K562 (cell line): ENCODE measurements at regions not wholly inside any gene's neighbourhood (a gene's known extent, or its start where the extent isn't known, plus 50 kb on each side); places are given as distances from the start of the nearest gene placed in this dataset.

Experiments used
- ATAC-seq: fragments of 200-7000 bp; cut with Tn5 transposase; 3 replicates; pipeline ENCODE4 v1.9.1; 2020; ENCODE audit warnings: moderate library complexity
- BruUV-seq: library from RNA; stranded (reverse); fragments of 400-500 nt; replicated peaks from 2 replicates; lab custom pipeline; 2021; lab: Mats Ljungman, UMichigan
- CTCF ChIA-PET: fragments of 300-600 bp; formaldehyde crosslinking; extraction: SDS; loops from one replicate; lab custom pipeline; 2021; ENCODE audit warnings: low intra/inter-chr PET ratio; lab: Yijun Ruan, JAX
- POLR2A ChIA-PET: fragments of 300-600, 350-650 bp; sonication (Branson Sonifier 250); formaldehyde crosslinking; extraction: SDS; loops from one replicate; lab custom pipeline; 2021; ENCODE audit warnings: antibody characterized with exemption, inconsistent platforms; lab: Yijun Ruan, JAX
- DNase-seq, 4 experiments: peaks; one replicate each; pipeline versions ENCODE4 v3.0.0 to v3.0.0-alpha.2; 2011 to 2018; ENCODE audit warnings: low spot score in 3 of 4, mixed read lengths in 3 of 4; ENCODE audit errors: extremely low read depth in 1 of 4
- FAIRE-seq: peaks from 2 replicates; lab custom pipeline; 2011; peaks lifted over from hg19 to GRCh38; lab: Jason Lieb, UNC
- H2AFZ ChIP-seq: 2 replicates; pipeline ENCODE4 v1.6.0; 2011; ENCODE audit warnings: low read depth, low read length, control low read depth, inconsistent platforms
- H3K27ac ChIP-seq: fragments of 200-600 bp; 3 replicates; pipeline ENCODE4 v1.8.0; 2011; ENCODE audit warnings: low read depth, mild to moderate bottlenecking, control low read depth, inconsistent platforms, low read length, moderate library complexity, mixed read lengths; ENCODE audit errors: extremely low read depth
- H3K27me3 ChIP-seq, 2 experiments: fragments of 300-600 bp in 1 of 2; 2 replicates in 1 of 2; 3 replicates in 1 of 2; pipeline versions ENCODE4 v1.6.0 to v1.8.0; 2011; ENCODE audit warnings: inconsistent platforms in 2 of 2, low read length in 2 of 2, mild to moderate bottlenecking in 1 of 2, mixed read lengths in 1 of 2, moderate library complexity in 1 of 2; ENCODE audit not compliant: control insufficient read depth in 2 of 2, insufficient read depth in 2 of 2
- H3K36me3 ChIP-seq: fragments of 300-600 bp; 3 replicates; pipeline ENCODE4 v1.8.0; 2011; ENCODE audit warnings: mild to moderate bottlenecking, low read length, inconsistent platforms; ENCODE audit not compliant: control insufficient read depth, insufficient read depth
- H3K4me1 ChIP-seq, 2 experiments: fragments of 200-600 bp in 1 of 2; replicated peaks in 1 of 2; 2 replicates in 1 of 2; 3 replicates in 1 of 2; pipeline versions ENCODE4 v1.5.1 to v1.8.0; 2011; ENCODE audit warnings: inconsistent platforms in 2 of 2, low read length in 2 of 2, mild to moderate bottlenecking in 1 of 2, mixed read lengths in 1 of 2, moderate library complexity in 1 of 2; ENCODE audit not compliant: control insufficient read depth in 2 of 2, insufficient read depth in 2 of 2
- H3K4me2 ChIP-seq: 2 replicates; pipeline ENCODE4 v1.6.1; 2011; ENCODE audit warnings: low read length, control low read depth, inconsistent platforms, mixed read lengths; ENCODE audit not compliant: insufficient read depth
- H3K4me3 ChIP-seq: fragments of 200-600 bp; sonication (generic), shearing (Covaris generic); 2 replicates; pipeline ENCODE4 v1.5.1; 2016; ENCODE audit warnings: control low read depth, inconsistent platforms
- H3K79me2 ChIP-seq: fragments of 200-600 bp; 3 replicates; pipeline ENCODE4 v1.8.0; 2011; ENCODE audit warnings: low read length, inconsistent platforms; ENCODE audit not compliant: control insufficient read depth, insufficient read depth
- H3K9ac ChIP-seq, 2 experiments: 2 replicates each; pipeline versions ENCODE4 v1.6.0 to v1.6.1; 2011; ENCODE audit warnings: low read depth in 2 of 2, low read length in 2 of 2, control low read depth in 1 of 2, inconsistent platforms in 1 of 2, mild to moderate bottlenecking in 1 of 2, mixed read lengths in 1 of 2; ENCODE audit not compliant: insufficient read depth in 1 of 2
- H3K9me1 ChIP-seq: one replicate; pipeline ENCODE4 v1.6.0; 2011; ENCODE audit warnings: inconsistent platforms, mild to moderate bottlenecking, low read length, moderate library complexity; ENCODE audit not compliant: control insufficient read depth, insufficient read depth
- H3K9me3 ChIP-seq: replicated peaks from 2 replicates; pipeline ENCODE4 v1.5.1; 2011; ENCODE audit warnings: low read depth, low read length, inconsistent platforms; ENCODE audit not compliant: control insufficient read depth, insufficient read depth
- H4K20me1 ChIP-seq: replicated peaks from 2 replicates; pipeline ENCODE4 v1.6.1; 2011; ENCODE audit warnings: low read length, inconsistent platforms, mixed read lengths; ENCODE audit not compliant: control insufficient read depth, insufficient read depth
- E2F3 ChIP-seq: fragments of 250-450 bp; sonication (Bioruptor Pico); IDR thresholded peaks from 2 replicates; pipeline ENCODE4 v1.4.0; 2020; ENCODE audit warnings: mild to moderate bottlenecking
- E2F8 ChIP-seq: fragments of 450-650 bp; IDR thresholded peaks from 2 replicates; pipeline ENCODE4 v1.7.1; 2018; ENCODE audit warnings: mild to moderate bottlenecking, low read depth; ENCODE audit not compliant: partially characterized antibody
- HNRNPL ChIP-seq: fragments of 200-400 bp; formaldehyde crosslinking; IDR thresholded peaks from 2 replicates; pipeline ENCODE4 v1.6.1; 2017; ENCODE audit warnings: low read depth, mild to moderate bottlenecking, low read length
- HOXB6 ChIP-seq: fragments of 250-450 bp; sonication (Bioruptor Pico); IDR thresholded peaks from 2 replicates; pipeline ENCODE4 v1.5.1; 2022; ENCODE audit warnings: mild to moderate bottlenecking, borderline replicate concordance
- MEF2D ChIP-seq: conservative IDR thresholded peaks from 2 replicates; pipeline ENCODE4 v1.6.1; 2016; ENCODE audit warnings: low read depth, missing genetic modification characterization, missing compliant biosample characterization
- MIER1 ChIP-seq: fragments of 450-650 bp; IDR thresholded peaks from 2 replicates; pipeline ENCODE4 v1.6.1; 2016; ENCODE audit warnings: antibody characterized with exemption, mild to moderate bottlenecking, low read depth
- NEUROD1 ChIP-seq: fragments of 150-350 bp; IDR thresholded peaks from 2 replicates; pipeline ENCODE4 v1.6.1; 2014; ENCODE audit warnings: borderline replicate concordance, low read length, low read depth; ENCODE audit not compliant: partially characterized antibody
- PCBP1 ChIP-seq: fragments of 200-400 bp; formaldehyde crosslinking; IDR thresholded peaks from 2 replicates; pipeline ENCODE4 v1.6.1; 2018; ENCODE audit warnings: mild to moderate bottlenecking, low read depth, low read length; ENCODE audit not compliant: poor library complexity, severe bottlenecking
- PYGO2 ChIP-seq: fragments of 450-650 bp; IDR thresholded peaks from 2 replicates; pipeline ENCODE4 v1.6.1; 2016; ENCODE audit warnings: mild to moderate bottlenecking, missing genetic modification characterization, moderate library complexity, missing compliant biosample characterization
- RAD21 ChIP-seq, 2 experiments: fragments of 250-450 bp in 1 of 2; fragments of 450-650 bp in 1 of 2; sonication (Bioruptor Pico) in 1 of 2; formaldehyde crosslinking in 1 of 2; IDR thresholded peaks in 1 of 2; conservative IDR thresholded peaks in 1 of 2; 2 replicates each; pipeline versions ENCODE4 v1.4.0 to v1.8.0; 2020 to 2022; ENCODE audit warnings: mild to moderate bottlenecking in 2 of 2, moderate library complexity in 1 of 2
- RNF2 ChIP-seq: sonication (generic); IDR thresholded peaks from 2 replicates; pipeline ENCODE4 v1.6.1; 2016
- STAT6 ChIP-seq: sonication (generic); formaldehyde crosslinking; IDR thresholded peaks from 2 replicates; pipeline ENCODE4 v1.8.1; 2023; ENCODE audit warnings: mild to moderate bottlenecking, missing genetic modification reagents
- TAL1 ChIP-seq: fragments of 450-650 bp; IDR thresholded peaks from 2 replicates; pipeline ENCODE4 v1.6.1; 2016; ENCODE audit warnings: mild to moderate bottlenecking
- ZNF232 ChIP-seq: sonication (generic); formaldehyde crosslinking; IDR thresholded peaks from 2 replicates; pipeline ENCODE4 v1.8.0; 2022; ENCODE audit warnings: mild to moderate bottlenecking, missing genetic modification reagents
- ZNF280B ChIP-seq: fragments of 250-450 bp; sonication (Bioruptor Pico); IDR thresholded peaks from 2 replicates; pipeline ENCODE4 v1.5.1; 2021; ENCODE audit warnings: mild to moderate bottlenecking
- ZNF507 ChIP-seq: conservative IDR thresholded peaks from 2 replicates; pipeline ENCODE4 v1.6.1; 2017; ENCODE audit warnings: missing genetic modification characterization, missing compliant biosample characterization
- ZNF77 ChIP-seq: fragments of 250-450 bp; sonication (Bioruptor Pico); IDR thresholded peaks from 2 replicates; pipeline ENCODE4 v1.5.0; 2020
- ZNF79 ChIP-seq: fragments of 250-450 bp; sonication (Bioruptor Pico); IDR thresholded peaks from 2 replicates; pipeline ENCODE4 v1.4.0; 2020; ENCODE audit warnings: low read depth, mild to moderate bottlenecking, moderate library complexity
- ZNF830 ChIP-seq: fragments of 250-450 bp; sonication (Bioruptor Pico); IDR thresholded peaks from 2 replicates; pipeline ENCODE4 v1.5.0; 2021; ENCODE audit warnings: mild to moderate bottlenecking
- WGBS: fragments of 100-300 bp; shearing (Covaris generic); methylation state at CpG from one replicate; pipeline ENCODE4 v1.1.6; 2016; ENCODE audit warnings: low coverage, mixed read lengths; ENCODE audit not compliant: insufficient coverage; ENCODE audit errors: missing lambda C conversion rate; 5-methylcytosine and 5-hydroxymethylcytosine counted together
- in situ Hi-C: fragments of 300-500 bp; cut with MboI; formaldehyde crosslinking; loops from 4 replicates; pipeline ENCODE4 v1.15.0; 2018; ENCODE audit warnings: inconsistent platforms, mixed read lengths
- intact Hi-C: fragments of 100-400 bp; cut with micrococcal nuclease; formaldehyde crosslinking; loops from 2 replicates; pipeline ENCODE4 v1.14.2; 2022

GRCh38 chr15:31811641-31812040 lies 218.7 kb upstream of the CHRNA7 start:
- ATAC-seq, result no peak
- in situ Hi-C loops, result no loop called here
- FAIRE-seq, result no peak
- TF ChIP-seq NEUROD1, result no peak
- no peak for TF ChIP-seq STAT6
- TF ChIP-seq ZNF77, result no peak
- no peak for TF ChIP-seq MIER1
- no peak for TF ChIP-seq ZNF830 (CRISPR knock-in tag)
- no peak for TF ChIP-seq ZNF280B
- no peak for TF ChIP-seq ZNF507 (tag)
- no peak for TF ChIP-seq HOXB6 (CRISPR knock-in tag)
- no peak for TF ChIP-seq MEF2D (tag)
- no peak for TF ChIP-seq ZNF79 (CRISPR knock-in tag)
- TF ChIP-seq E2F8, result no peak
- no peak for TF ChIP-seq RAD21 (CRISPR knock-in tag; conservative IDR thresholded peaks at IDR 0.05 in 1 of 2, IDR thresholded peaks at IDR 0.05 in 1 of 2)
- no peak for TF ChIP-seq RNF2
- no peak for TF ChIP-seq TAL1
- TF ChIP-seq PCBP1, result no peak
- TF ChIP-seq PYGO2 (tag), result no peak
- TF ChIP-seq E2F3 (CRISPR knock-in tag), result no peak
- no peak for TF ChIP-seq ZNF232
- no peak for TF ChIP-seq HNRNPL

More at GRCh38 chr15:31811641-31812040, 218.7 kb upstream of the CHRNA7 start:
- Histone ChIP-seq H2AFZ (no peak overlapping the region), H3K4me2 (no peak overlapping the region), H4K20me1 (no peaks in the 10 kb centered on the region), H3K4me3 (no peak overlapping the region), H3K9ac (no peak overlapping the region), H3K9me3 (no peaks in the 10 kb centered on the region), H3K79me2 (no peaks in the 10 kb centered on the region), H3K9me1 (no peaks in the 10 kb centered on the region), H3K27ac (no peak overlapping the region), H3K4me1 (no peaks in the 10 kb centered on the region), H3K36me3 (no peaks in the 10 kb centered on the region), H3K27me3 (peaks cover 0 to 5% of the 10 kb centered on the region in 2 experiments; a peak in 1 of 5 replicates)
- intact Hi-C loops, result no loop called here
- 2% methylated on average over 9 of the region's 10 CpGs for WGBS
- no peak for DNase-seq
- ChIA-PET CTCF (no interaction called here), POLR2A (no interaction called here)
- no TSS peak for BruUV-seq
